GM18861 (cell line): ENCODE measurements at regions not wholly inside any gene's neighbourhood (a gene's known extent, or its start where the extent isn't known, plus 50 kb on each side); places are given as distances from the start of the nearest gene placed in this dataset.

Source experiments
- ATAC-seq: cut with Tn5 transposase; IDR thresholded peaks from one replicate; pipeline ENCODE4 v1.9.1; 2021; ENCODE audit not compliant: unreplicated experiment

GRCh38 chr4:1479454-1479853, 73.2 kb upstream of the NKX1-1 start:
- no peak for ATAC-seq

GRCh38 chr4:1478766-1479355, 72.6 kb upstream of the NKX1-1 start:
- no peak for ATAC-seq

- ATAC-seq, result no peak
Observed at GRCh38 chr4:1477045-1477840, 71.0 kb upstream of the NKX1-1 start.

GRCh38 chr4:1476140-1476513, 69.9 kb upstream of the NKX1-1 start:
- ATAC-seq, result no peak

- ATAC-seq, result no peak
Observed at GRCh38 chr4:1475277-1476139, 69.3 kb upstream of the NKX1-1 start.

- ATAC-seq, result no peak
Observed at GRCh38 chr4:1474126-1475090, 68.2 kb upstream of the NKX1-1 start.

- no peak for ATAC-seq
Observed at GRCh38 chr4:1473718-1474117, 67.5 kb upstream of the NKX1-1 start.

GRCh38 chr4:1472911-1473518, 66.8 kb upstream of the NKX1-1 start:
- no peak for ATAC-seq

- no peak for ATAC-seq
Observed at GRCh38 chr4:1472148-1472797, 66.0 kb upstream of the NKX1-1 start.

GRCh38 chr4:1471443-1472147, 65.4 kb upstream of the NKX1-1 start:
- no peak for ATAC-seq

GRCh38 chr4:1470816-1471442, 64.7 kb upstream of the NKX1-1 start:
- ATAC-seq, result no peak

- ATAC-seq, result no peak
Observed at GRCh38 chr4:1470393-1470670, 64.1 kb upstream of the NKX1-1 start.

- no peak for ATAC-seq
Observed at GRCh38 chr4:1469607-1470392, 63.6 kb upstream of the NKX1-1 start.

- ATAC-seq, result no peak
Observed at GRCh38 chr4:1469043-1469442, 62.8 kb upstream of the NKX1-1 start.

- no peak for ATAC-seq
Observed at GRCh38 chr4:1467581-1468458, 61.6 kb upstream of the NKX1-1 start.

GRCh38 chr4:1466863-1467165, 60.6 kb upstream of the NKX1-1 start:
- no peak for ATAC-seq
